ENCODE measurements at regions not wholly inside any gene's neighbourhood (a gene's known extent, or its start where the extent isn't known, plus 50 kb on each side); places are given as distances from the start of the nearest gene placed in this dataset.

GRCh38 chr5:2164586-2164985 is 281.9 kb upstream of the IRX4 start:
- Histone ChIP-seq H3K36me3 (ENCODE audit: control insufficient read depth in 4 of 4, insufficient read depth in 4 of 4, low read length in 3 of 4) (no peaks in the 10 kb centered on the region), H3K4me3 (ENCODE audit: control insufficient read depth in 1 of 7, extremely low read depth in 1 of 7, insufficient read depth in 4 of 7, low read depth in 2 of 7, low read length in 6 of 7) (no peak overlapping the region), H3K4me1 (ENCODE audit: control extremely low read depth in 1 of 4, control insufficient read depth in 4 of 4, insufficient read depth in 4 of 4, low read length in 3 of 4) (no peaks in the 10 kb centered on the region), H3K9me3 (ENCODE audit: control extremely low read depth in 1 of 5, control insufficient read depth in 4 of 5, insufficient read depth in 2 of 5, low read depth in 1 of 5, low read length in 4 of 5) (no peaks in the 10 kb centered on the region), H3K27me3 (replicated peaks in 2 of 5; ENCODE audit: control insufficient read depth in 4 of 5, insufficient read depth in 5 of 5, low read length in 4 of 5) (peaks cover 0 to 3% (median 0%) of the 10 kb centered on the region in 5 experiments), H3K27ac (ENCODE audit: insufficient read depth in 1 of 2, low read depth in 1 of 2, low read length in 2 of 2, poor library complexity in 1 of 2, severe bottlenecking in 2 of 2) (no peak overlapping the region)
- DNase-seq: no peak
- POLR2A ChIA-PET: no interaction called here
- CTCF ChIA-PET: interaction anchor here (0.8 kb wide), 1 partner anchor 923 kb away, joined by 3 read pairs; no protein-coding TSS in a partner anchor
- WGBS (ENCODE audit: insufficient coverage): 60% methylated on average over 11 of the region's 13 CpGs

DNA sequence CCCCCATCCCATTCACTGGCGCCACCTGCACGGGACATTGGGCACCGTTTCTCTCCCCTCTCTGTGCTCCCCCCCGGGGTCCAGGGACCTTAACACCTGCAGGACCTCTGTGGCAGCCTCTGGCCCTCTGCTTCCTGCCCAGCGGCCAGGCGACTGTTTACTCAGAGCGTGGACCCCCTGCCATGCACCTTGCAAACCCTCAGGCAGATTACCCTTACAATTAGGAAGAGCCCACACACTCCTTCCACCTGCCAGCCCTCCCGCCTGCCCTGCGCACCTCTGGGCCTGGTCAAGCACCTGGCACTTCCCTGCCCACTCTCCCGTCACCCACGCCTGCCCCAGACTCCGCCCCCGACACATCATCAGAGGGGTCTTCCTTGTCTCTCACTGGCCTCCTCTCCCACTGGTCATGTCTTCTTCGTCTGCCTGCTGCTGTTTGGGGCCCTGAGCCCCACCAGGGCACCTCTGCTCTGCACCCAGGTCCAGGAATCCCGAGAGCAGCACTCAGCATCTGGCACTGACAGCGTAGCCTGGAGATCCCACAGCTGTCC is 281.3 kb upstream of the IRX4 start:
- Histone ChIP-seq H3K27ac (ENCODE audit: insufficient read depth in 1 of 2, low read depth in 1 of 2, low read length in 2 of 2, poor library complexity in 1 of 2, severe bottlenecking in 2 of 2) (no peak overlapping the region), H3K36me3 (ENCODE audit: control insufficient read depth in 4 of 4, insufficient read depth in 4 of 4, low read length in 3 of 4) (no peaks in the 10 kb centered on the region), H3K27me3 (replicated peaks in 2 of 5; ENCODE audit: control insufficient read depth in 4 of 5, insufficient read depth in 5 of 5, low read length in 4 of 5) (peaks cover 0 to 3% (median 0%) of the 10 kb centered on the region in 5 experiments), H3K4me1 (ENCODE audit: control extremely low read depth in 1 of 4, control insufficient read depth in 4 of 4, insufficient read depth in 4 of 4, low read length in 3 of 4) (no peaks in the 10 kb centered on the region), H3K9me3 (ENCODE audit: control extremely low read depth in 1 of 5, control insufficient read depth in 4 of 5, insufficient read depth in 2 of 5, low read depth in 1 of 5, low read length in 4 of 5) (no peaks in the 10 kb centered on the region), H3K4me3 (ENCODE audit: control insufficient read depth in 1 of 7, extremely low read depth in 1 of 7, insufficient read depth in 4 of 7, low read depth in 2 of 7, low read length in 6 of 7) (no peak overlapping the region)
- DNase-seq: no peak
- ChIA-PET CTCF (no interaction called here), POLR2A (no interaction called here)
- 73% methylated on average over 12 of the region's 16 CpGs for WGBS (ENCODE audit: insufficient coverage)

DNA sequence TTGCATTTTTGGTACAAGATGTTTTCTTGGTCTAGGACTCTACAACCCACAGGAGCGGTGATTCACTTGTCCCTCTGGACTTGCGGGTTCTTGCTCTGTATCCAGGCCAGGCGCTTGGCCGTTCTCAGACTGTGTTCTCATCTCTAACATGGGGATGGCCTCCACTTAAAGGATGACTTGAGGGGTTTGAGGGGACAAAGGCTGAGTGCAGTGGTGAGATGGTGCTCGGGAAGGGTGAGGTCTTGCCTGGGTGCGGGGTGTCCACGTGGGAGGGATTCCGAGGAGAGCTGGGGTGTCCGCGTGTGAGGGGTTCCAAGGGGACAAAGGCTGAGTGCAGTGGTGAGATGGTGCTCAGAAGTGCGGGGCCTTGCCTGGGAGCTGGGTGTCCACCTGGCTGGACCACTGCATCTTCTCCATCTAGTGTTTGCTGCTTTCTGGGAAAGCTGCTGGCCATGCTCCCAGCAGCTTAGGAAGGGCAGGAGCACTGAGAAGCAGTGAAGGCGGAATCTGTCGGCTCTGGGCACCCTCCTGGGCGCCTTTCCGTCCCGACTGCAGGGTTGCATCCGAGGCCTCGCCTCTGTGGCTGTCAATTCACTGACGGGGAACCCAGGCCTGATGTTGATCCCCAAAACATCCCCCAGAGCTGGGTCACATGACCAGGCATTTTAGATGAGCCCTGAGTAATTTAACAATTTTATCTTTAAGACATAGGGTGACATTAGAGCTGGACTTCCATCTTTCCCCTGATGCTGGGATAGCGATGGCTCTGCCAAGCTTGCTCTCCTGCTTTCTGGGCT is 280.5 kb upstream of the IRX4 start:
- Histone ChIP-seq H3K27me3 (replicated peaks in 2 of 5; ENCODE audit: control insufficient read depth in 4 of 5, insufficient read depth in 5 of 5, low read length in 4 of 5) (peaks cover 0 to 3% (median 0%) of the 10 kb centered on the region in 5 experiments), H3K4me3 (ENCODE audit: control insufficient read depth in 1 of 7, extremely low read depth in 1 of 7, insufficient read depth in 4 of 7, low read depth in 2 of 7, low read length in 6 of 7) (no peak overlapping the region), H3K27ac (ENCODE audit: insufficient read depth in 1 of 2, low read depth in 1 of 2, low read length in 2 of 2, poor library complexity in 1 of 2, severe bottlenecking in 2 of 2) (no peak overlapping the region), H3K9me3 (ENCODE audit: control extremely low read depth in 1 of 5, control insufficient read depth in 4 of 5, insufficient read depth in 2 of 5, low read depth in 1 of 5, low read length in 4 of 5) (no peaks in the 10 kb centered on the region), H3K36me3 (ENCODE audit: control insufficient read depth in 4 of 4, insufficient read depth in 4 of 4, low read length in 3 of 4) (no peaks in the 10 kb centered on the region), H3K4me1 (ENCODE audit: control extremely low read depth in 1 of 4, control insufficient read depth in 4 of 4, insufficient read depth in 4 of 4, low read length in 3 of 4) (no peaks in the 10 kb centered on the region)
- WGBS (ENCODE audit: insufficient coverage): 93% methylated on average over 18 of the region's 20 CpGs
- POLR2A ChIA-PET: no interaction called here
- no peak for DNase-seq
- CTCF ChIA-PET: no interaction called here

DNA sequence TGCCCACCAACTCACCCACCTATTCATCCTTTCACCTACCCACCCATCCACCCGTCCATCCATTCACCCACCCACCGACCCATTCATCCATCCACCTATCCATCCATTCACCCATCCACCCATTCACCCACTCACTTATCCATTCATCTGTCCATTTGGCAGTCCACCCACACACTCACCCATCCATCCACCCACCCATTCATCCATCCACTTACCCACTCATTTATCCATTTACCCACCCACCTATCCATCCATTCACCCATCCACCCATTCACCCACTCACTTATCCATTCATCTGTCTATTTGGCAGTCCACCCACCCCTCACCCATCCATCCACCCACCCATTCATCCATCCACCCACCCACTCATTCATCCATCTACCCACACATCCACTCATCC is 278.1 kb upstream of the IRX4 start:
- DNase-seq: no peak
- CTCF ChIA-PET: no interaction called here
- H3K27ac ChIP-seq (ENCODE audit: insufficient read depth in 1 of 2, low read depth in 1 of 2, low read length in 2 of 2, poor library complexity in 1 of 2, severe bottlenecking in 2 of 2): no peak overlapping the region
- H3K36me3 ChIP-seq (ENCODE audit: control insufficient read depth in 4 of 4, insufficient read depth in 4 of 4, low read length in 3 of 4): no peaks in the 10 kb centered on the region
- H3K27me3 ChIP-seq (replicated peaks in 2 of 5; ENCODE audit: control insufficient read depth in 4 of 5, insufficient read depth in 5 of 5, low read length in 4 of 5): peaks cover 0 to 3% (median 0%) of the 10 kb centered on the region in 5 experiments
- H3K4me3 ChIP-seq (ENCODE audit: control insufficient read depth in 1 of 7, extremely low read depth in 1 of 7, insufficient read depth in 4 of 7, low read depth in 2 of 7, low read length in 6 of 7): no peak overlapping the region
- WGBS (ENCODE audit: insufficient coverage): 100% methylated on average over 2 of the region's 2 CpGs
- H3K4me1 ChIP-seq (ENCODE audit: control extremely low read depth in 1 of 4, control insufficient read depth in 4 of 4, insufficient read depth in 4 of 4, low read length in 3 of 4): no peaks in the 10 kb centered on the region
- no peaks in the 10 kb centered on the region for H3K9me3 ChIP-seq (ENCODE audit: control extremely low read depth in 1 of 5, control insufficient read depth in 4 of 5, insufficient read depth in 2 of 5, low read depth in 1 of 5, low read length in 4 of 5)
- POLR2A ChIA-PET: no interaction called here

GRCh38 chr5:2158767-2159166 is 276.0 kb upstream of the IRX4 start:
- H3K4me3 ChIP-seq (ENCODE audit: control insufficient read depth in 1 of 7, extremely low read depth in 1 of 7, insufficient read depth in 4 of 7, low read depth in 2 of 7, low read length in 6 of 7): no peak overlapping the region
- H3K9me3 ChIP-seq (ENCODE audit: control extremely low read depth in 1 of 5, control insufficient read depth in 4 of 5, insufficient read depth in 2 of 5, low read depth in 1 of 5, low read length in 4 of 5): no peaks in the 10 kb centered on the region
- ChIA-PET POLR2A (no interaction called here), CTCF (no interaction called here)
- DNase-seq: no peak
- no peaks in the 10 kb centered on the region for H3K27me3 ChIP-seq (replicated peaks in 2 of 5; ENCODE audit: control insufficient read depth in 4 of 5, insufficient read depth in 5 of 5, low read length in 4 of 5)
- no peaks in the 10 kb centered on the region for H3K36me3 ChIP-seq (ENCODE audit: control insufficient read depth in 4 of 4, insufficient read depth in 4 of 4, low read length in 3 of 4)
- H3K27ac ChIP-seq (ENCODE audit: insufficient read depth in 1 of 2, low read depth in 1 of 2, low read length in 2 of 2, poor library complexity in 1 of 2, severe bottlenecking in 2 of 2): no peak overlapping the region
- H3K4me1 ChIP-seq (ENCODE audit: control extremely low read depth in 1 of 4, control insufficient read depth in 4 of 4, insufficient read depth in 4 of 4, low read length in 3 of 4): no peaks in the 10 kb centered on the region
- 89% methylated on average over 9 of the region's 9 CpGs for WGBS (ENCODE audit: insufficient coverage)

GRCh38 chr5:2158109-2158508 is 275.4 kb upstream of the IRX4 start:
- H3K27ac ChIP-seq (ENCODE audit: insufficient read depth in 1 of 2, low read depth in 1 of 2, low read length in 2 of 2, poor library complexity in 1 of 2, severe bottlenecking in 2 of 2): no peak overlapping the region
- no peaks in the 10 kb centered on the region for H3K36me3 ChIP-seq (ENCODE audit: control insufficient read depth in 4 of 4, insufficient read depth in 4 of 4, low read length in 3 of 4)
- CTCF ChIA-PET: no interaction called here
- H3K9me3 ChIP-seq (ENCODE audit: control extremely low read depth in 1 of 5, control insufficient read depth in 4 of 5, insufficient read depth in 2 of 5, low read depth in 1 of 5, low read length in 4 of 5): no peaks in the 10 kb centered on the region
- DNase-seq: no peak
- POLR2A ChIA-PET: no interaction called here
- no peaks in the 10 kb centered on the region for H3K27me3 ChIP-seq (replicated peaks in 2 of 5; ENCODE audit: control insufficient read depth in 4 of 5, insufficient read depth in 5 of 5, low read length in 4 of 5)
- 95% methylated on average over 5 of the region's 5 CpGs for WGBS (ENCODE audit: insufficient coverage)
- no peak overlapping the region for H3K4me3 ChIP-seq (ENCODE audit: control insufficient read depth in 1 of 7, extremely low read depth in 1 of 7, insufficient read depth in 4 of 7, low read depth in 2 of 7, low read length in 6 of 7)
- no peaks in the 10 kb centered on the region for H3K4me1 ChIP-seq (ENCODE audit: control extremely low read depth in 1 of 4, control insufficient read depth in 4 of 4, insufficient read depth in 4 of 4, low read length in 3 of 4)

DNA sequence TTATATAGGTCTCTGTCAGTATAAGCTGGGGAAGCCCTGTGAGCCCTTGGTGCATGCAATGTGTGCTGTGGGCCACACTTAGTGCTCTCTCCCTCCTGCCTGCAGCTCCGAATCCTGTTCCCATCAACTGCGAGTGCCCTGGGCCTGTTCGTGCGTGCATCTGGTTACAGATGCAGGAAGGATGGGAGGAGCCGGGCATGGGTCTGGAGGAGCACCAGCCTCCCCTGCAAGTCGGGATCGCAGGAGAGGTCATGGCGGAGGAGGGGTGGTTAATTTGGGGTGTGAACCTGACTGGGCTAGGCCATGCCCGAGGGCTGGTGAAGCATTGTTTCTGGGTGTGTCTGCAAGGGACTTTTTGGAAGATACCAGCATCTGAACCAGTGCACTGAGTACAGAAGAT is 274.6 kb upstream of the IRX4 start:
- DNase-seq: no peak
- Histone ChIP-seq H3K4me1 (ENCODE audit: control extremely low read depth in 1 of 4, control insufficient read depth in 4 of 4, insufficient read depth in 4 of 4, low read length in 3 of 4) (no peaks in the 10 kb centered on the region), H3K4me3 (ENCODE audit: control insufficient read depth in 1 of 7, extremely low read depth in 1 of 7, insufficient read depth in 4 of 7, low read depth in 2 of 7, low read length in 6 of 7) (no peak overlapping the region), H3K9me3 (ENCODE audit: control extremely low read depth in 1 of 5, control insufficient read depth in 4 of 5, insufficient read depth in 2 of 5, low read depth in 1 of 5, low read length in 4 of 5) (no peaks in the 10 kb centered on the region), H3K27me3 (replicated peaks in 2 of 5; ENCODE audit: control insufficient read depth in 4 of 5, insufficient read depth in 5 of 5, low read length in 4 of 5) (no peaks in the 10 kb centered on the region), H3K27ac (ENCODE audit: insufficient read depth in 1 of 2, low read depth in 1 of 2, low read length in 2 of 2, poor library complexity in 1 of 2, severe bottlenecking in 2 of 2) (no peak overlapping the region), H3K36me3 (ENCODE audit: control insufficient read depth in 4 of 4, insufficient read depth in 4 of 4, low read length in 3 of 4) (no peaks in the 10 kb centered on the region)
- CTCF ChIA-PET: no interaction called here
- POLR2A ChIA-PET: no interaction called here
- 89% methylated on average over 6 of the region's 9 CpGs for WGBS (ENCODE audit: insufficient coverage)
